Coronary artery (tissue), 2 donors: ENCODE measurements at regions not wholly inside any gene's neighbourhood (a gene's known extent, or its start where the extent isn't known, plus 50 kb on each side); places are given as distances from the start of the nearest gene placed in this dataset.
"Not testable (repeated sequence)": the region's sequence is repeated elsewhere in the genome, so short reads cannot be mapped to it uniquely, and the experiment has no call there.

Experiments
- DNase-seq: peaks from one replicate; pipeline ENCODE4 v3.0.0-alpha.2; 2017; ENCODE audit warnings: low spot score
- H3K27ac ChIP-seq, 2 donors: fragments of 200-600 bp; sonication (generic); one replicate each; pipeline ENCODE4 v1.5.1; 2016 to 2019
- H3K4me3 ChIP-seq: fragments of 200-600 bp; sonication (generic); 2 replicates; pipeline ENCODE4 v1.5.1; 2016; ENCODE audit warnings: mild to moderate bottlenecking, moderate library complexity
- TF ChIP-seq, protein P1 (sequence below): fragments of 200-600 bp; sonication (generic); IDR thresholded peaks from one replicate; pipeline ENCODE4 v1.5.1; 2019; ENCODE audit warnings: antibody characterized with exemption

DNA sequence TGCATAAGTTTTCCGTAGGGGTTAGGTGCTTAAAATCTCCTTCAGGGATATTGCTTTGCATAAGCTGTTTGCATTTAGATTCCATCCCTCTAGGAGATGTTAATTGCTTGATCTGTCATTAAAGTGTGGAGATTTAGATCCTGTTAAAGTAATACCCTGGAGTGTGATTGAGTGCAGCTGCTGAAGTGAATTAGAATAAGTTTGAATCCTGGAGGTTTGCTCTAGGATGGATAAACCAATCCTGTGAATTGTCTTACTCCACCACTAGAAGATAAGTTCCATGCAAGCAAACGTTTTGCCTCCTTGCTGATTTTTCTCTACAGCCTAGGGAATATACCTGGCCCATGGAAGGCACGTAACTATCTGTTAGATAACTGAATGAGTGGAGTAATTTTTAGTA, 1487.2 kb upstream of the PRR20A start:
- no peak for DNase-seq
- no peak overlapping the region for H3K4me3 ChIP-seq
- no peak overlapping the region for H3K27ac ChIP-seq
- TF ChIP-seq, protein P1, sequence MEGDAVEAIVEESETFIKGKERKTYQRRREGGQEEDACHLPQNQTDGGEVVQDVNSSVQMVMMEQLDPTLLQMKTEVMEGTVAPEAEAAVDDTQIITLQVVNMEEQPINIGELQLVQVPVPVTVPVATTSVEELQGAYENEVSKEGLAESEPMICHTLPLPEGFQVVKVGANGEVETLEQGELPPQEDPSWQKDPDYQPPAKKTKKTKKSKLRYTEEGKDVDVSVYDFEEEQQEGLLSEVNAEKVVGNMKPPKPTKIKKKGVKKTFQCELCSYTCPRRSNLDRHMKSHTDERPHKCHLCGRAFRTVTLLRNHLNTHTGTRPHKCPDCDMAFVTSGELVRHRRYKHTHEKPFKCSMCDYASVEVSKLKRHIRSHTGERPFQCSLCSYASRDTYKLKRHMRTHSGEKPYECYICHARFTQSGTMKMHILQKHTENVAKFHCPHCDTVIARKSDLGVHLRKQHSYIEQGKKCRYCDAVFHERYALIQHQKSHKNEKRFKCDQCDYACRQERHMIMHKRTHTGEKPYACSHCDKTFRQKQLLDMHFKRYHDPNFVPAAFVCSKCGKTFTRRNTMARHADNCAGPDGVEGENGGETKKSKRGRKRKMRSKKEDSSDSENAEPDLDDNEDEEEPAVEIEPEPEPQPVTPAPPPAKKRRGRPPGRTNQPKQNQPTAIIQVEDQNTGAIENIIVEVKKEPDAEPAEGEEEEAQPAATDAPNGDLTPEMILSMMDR: no peak

DNA sequence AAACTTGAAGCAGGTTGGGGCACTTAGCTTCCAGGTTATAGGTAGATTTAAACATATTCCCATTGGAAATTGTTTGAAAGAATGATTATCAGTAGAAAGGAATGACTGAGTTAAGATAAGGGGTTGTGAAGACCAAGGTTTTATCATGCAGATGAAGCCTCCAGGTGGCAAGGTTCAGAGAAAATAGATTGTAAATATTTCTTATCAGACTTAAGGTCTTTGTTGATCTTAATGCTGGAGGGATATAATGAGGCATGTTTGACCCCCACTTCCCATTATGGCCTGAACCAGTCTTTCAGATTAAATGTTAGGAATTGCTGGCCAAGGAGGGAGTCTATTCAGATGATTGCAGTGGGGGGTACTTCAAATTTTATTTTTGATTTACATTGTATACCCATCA, 1486.5 kb upstream of the PRR20A start:
- DNase-seq: no peak
- TF ChIP-seq, protein P1: no peak
- H3K4me3 ChIP-seq: no peak overlapping the region
- no peak overlapping the region for H3K27ac ChIP-seq

DNA sequence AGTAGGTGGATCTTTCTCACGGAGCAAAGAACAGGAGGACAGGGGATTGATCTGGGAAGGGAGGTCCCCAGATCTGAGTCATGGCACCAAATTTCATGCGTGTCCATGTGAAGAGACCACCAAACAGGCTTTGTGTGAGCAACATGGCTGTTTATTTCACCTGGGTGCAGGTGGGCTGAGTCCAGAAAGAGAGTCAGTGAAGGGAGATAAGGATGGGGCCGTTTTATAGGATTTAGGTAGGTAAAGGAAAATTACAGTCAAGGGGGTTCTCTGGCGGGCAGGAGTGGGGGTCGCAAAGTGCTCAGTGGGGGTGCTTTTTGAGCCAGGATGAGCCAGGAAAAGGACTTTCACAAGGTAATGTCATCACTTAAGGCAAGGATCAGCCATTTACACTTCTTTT, 1480.5 kb upstream of the PRR20A start:
- not testable (repeated sequence) for DNase-seq, H3K4me3 ChIP-seq, H3K27ac ChIP-seq

DNA sequence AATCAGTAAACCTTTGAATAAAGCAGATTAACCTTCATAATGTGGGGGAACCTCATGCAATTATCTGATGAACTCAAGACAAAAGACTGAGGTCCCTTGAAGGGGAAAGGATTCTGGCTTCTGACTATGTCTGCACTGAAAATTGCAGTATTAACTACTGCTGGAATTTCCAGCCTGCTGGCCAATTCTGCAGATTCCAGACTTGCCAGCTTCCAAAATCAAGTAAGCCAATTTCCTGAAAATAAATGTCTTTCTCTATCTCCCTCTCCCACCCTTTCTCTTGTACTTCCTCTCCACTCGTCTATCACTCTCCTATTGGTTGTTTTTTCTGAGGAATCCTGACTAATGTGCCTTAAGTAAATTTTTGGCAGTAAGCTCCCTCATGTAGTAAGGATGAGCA, 1479.9 kb upstream of the PRR20A start:
- Histone ChIP-seq H3K27ac (no peak overlapping the region), H3K4me3 (no peak overlapping the region)
- DNase-seq: no peak
- TF ChIP-seq, protein P1: no peak

DNA sequence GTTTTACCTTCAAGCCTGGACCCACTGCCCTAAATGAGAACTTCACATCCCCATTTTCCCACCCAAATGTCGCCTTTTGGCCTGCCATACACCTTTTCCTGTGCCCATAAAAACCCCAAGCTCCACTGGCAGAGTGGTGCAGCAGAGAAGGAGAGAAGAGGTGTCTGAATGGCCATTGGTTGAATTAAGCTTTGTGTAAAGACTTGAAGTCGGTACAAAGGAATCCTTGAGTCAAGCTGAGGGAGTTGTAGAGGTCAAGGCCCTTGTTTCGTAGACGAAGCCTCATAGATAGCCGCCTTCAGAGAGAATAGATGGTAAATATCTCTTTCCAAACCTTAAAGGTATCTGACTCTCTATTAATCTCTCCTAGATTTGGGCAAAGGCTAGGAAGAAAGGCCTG, 1479.2 kb upstream of the PRR20A start:
- Histone ChIP-seq H3K27ac (no peak overlapping the region), H3K4me3 (no peak overlapping the region)
- TF ChIP-seq, protein P1: no peak
- no peak for DNase-seq

DNA sequence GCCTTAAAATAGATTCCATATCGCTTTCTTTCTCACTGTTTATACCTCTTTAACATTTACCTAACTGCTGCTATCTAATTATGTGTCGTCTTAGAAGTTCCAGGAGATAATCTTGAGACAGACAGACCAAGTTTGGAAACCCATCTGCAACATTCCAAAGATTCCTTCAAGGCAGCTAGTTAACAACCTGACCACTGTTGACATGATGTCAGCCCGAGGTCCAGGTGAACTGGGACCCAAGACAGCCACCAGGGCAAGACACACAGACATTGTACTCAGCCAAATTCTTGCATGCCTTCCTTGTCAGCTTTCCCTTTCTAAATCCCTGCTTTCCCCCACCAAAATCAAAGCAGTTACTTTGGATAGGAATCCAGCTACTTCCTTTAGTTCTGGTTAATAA, 1476.5 kb upstream of the PRR20A start:
- Histone ChIP-seq H3K27ac (no peak overlapping the region), H3K4me3 (no peak overlapping the region)
- TF ChIP-seq, protein P1: no peak
- no peak for DNase-seq

DNA sequence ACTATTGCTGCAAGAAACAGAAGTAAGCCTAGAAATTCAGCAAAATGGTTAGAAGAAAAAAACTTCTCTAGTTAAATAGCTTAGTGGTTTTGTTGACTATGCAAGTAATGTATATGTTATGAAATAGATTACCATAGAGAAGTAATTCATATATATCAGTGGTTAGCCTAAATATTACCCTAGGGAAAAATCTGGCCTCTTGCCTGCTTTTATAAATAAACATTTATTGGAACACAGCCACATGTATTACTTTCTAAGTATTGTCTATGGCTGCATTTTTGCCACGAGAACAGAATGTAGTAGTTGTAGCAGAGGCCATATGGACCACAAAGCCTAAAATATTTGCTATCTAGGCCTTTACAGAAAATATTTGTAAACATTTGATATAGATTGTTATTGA, 1471.7 kb upstream of the PRR20A start:
- TF ChIP-seq, protein P1: no peak
- Histone ChIP-seq H3K27ac (no peak overlapping the region), H3K4me3 (no peak overlapping the region)
- DNase-seq: no peak

DNA sequence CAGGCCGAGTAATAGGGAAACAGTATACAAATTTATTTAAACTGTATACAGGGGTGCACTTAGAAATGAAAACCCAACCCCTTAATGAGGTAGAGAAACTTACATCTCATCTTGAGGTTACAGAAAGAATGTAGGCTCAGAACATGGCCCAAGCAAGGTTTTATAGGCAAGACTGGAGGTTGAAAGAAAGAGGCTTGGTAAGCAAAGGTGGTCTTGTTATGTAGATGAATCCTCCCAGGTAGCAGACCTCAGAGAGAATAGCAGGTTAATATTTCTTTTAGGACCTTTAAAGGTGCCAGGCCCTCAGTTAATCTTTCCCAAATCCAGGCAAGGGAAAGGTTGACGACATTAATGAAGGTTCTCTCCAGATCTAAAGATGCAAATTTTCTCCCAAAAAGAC, 1466.8 kb upstream of the PRR20A start:
- Histone ChIP-seq H3K4me3 (no peak overlapping the region), H3K27ac (no peak overlapping the region)
- DNase-seq: no peak
- TF ChIP-seq, protein P1: no peak
